GM19238 (cell line): ENCODE measurements at regions not wholly inside any gene's neighbourhood (a gene's known extent, or its start where the extent isn't known, plus 50 kb on each side); places are given as distances from the start of the nearest gene placed in this dataset.

ENCODE experiments used
- DNase-seq: peaks from one replicate; pipeline ENCODE4 v3.0.0; 2011; ENCODE audit warnings: low spot score; ENCODE audit not compliant: insufficient read length

GRCh38 chr15:85889956-85890619 is 95.4 kb upstream of the KLHL25 start:
- DNase-seq = no peak

GRCh38 chr15:85890620-85890980 is 95.9 kb upstream of the KLHL25 start:
- no peak for DNase-seq

GRCh38 chr15:85891470-85891869 is 96.7 kb upstream of the KLHL25 start:
- no peak for DNase-seq

DNA sequence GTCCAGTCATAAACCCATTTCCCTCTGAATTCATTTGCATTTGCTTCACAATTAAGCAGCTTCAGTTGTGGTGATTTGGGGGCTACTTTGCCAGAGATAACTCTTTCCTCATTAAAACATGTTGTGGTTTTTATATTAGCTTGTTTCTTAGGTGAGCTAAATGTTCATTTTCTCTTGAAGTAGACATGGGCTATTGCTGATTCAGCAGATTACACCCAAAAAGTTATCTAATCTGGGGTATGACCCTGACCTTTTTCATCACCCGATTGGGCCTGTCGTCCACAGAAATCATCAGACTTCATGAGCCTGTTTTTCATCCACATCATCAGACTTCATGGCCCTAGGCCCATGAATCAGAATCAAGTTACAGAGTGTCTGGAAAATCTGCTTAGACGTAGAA is 97.5 kb upstream of the KLHL25 start:
- no peak for DNase-seq

DNA sequence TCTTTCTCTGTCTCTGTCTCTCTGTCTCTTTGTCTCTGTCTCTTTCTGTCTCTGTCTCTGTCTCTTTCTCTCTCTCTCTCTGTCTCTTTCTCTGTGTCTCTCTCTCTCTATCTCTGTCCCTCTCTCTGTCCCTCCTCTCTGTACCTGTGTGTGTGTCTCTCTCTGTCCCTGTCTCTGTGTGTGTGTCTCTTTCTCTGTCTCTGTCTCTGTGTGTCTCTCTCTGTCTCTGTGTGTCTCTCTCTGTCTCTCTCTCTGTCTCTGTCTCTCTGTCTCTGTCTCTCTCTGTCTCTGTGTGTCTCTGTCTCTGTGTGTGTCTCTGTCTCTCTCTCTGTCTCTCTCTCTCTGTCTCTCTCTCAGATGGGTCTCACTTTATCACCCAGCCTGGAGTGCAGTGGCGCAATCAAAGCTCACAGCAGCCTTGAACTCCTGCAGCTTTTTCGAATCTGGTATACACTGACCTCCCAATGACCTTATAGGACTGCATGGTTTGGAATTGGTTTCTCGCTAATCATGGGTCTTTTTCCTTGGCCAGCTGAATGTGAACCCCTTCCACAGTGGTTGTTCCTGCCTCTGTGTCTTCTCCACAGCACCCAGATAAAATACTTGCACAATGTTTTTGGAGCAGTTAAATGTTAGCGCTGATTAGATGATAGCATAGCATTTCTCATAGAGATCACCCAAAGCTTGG is 102.6 kb upstream of the KLHL25 start:
- no peak for DNase-seq

DNA sequence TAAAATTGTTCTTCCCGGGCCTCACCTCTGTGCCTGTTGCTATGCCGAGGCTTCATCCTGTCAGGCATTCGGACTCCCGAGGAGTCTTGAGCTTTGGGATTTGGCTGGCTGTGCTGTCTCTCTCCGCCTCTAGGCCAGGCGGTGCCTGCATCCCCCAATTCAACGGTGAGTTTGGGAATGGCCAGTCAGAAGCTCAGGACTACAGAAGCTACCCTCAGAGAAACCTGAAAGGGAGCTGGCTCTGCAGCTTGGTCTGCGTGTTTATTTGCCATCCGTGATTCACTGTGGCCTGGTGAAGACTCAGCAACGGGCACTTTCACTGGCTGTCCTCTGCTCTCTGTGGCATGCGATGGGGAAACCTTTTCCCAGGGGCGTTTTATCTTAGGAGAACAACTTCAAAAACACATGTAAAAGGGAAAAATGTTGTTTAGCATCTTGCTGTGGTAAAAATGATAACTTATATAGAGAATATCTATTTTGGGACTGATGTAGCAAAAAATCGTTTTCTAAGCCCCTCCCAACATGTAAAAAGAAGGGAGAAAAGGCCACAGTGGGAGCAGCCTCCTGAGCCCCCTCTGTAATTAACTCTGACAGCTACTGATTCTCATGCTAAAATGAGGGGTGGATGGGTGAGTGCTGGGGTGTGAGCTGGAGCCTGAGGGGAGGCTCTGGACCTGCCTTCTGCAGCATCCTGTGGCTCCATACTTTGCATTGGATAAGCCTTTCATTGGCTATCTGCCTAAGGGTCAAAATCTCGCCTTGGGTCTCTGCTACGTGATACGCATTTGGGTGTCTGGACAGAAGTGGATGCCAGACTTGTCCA is 103.4 kb upstream of the KLHL25 start:
- DNase-seq = no peak

DNA sequence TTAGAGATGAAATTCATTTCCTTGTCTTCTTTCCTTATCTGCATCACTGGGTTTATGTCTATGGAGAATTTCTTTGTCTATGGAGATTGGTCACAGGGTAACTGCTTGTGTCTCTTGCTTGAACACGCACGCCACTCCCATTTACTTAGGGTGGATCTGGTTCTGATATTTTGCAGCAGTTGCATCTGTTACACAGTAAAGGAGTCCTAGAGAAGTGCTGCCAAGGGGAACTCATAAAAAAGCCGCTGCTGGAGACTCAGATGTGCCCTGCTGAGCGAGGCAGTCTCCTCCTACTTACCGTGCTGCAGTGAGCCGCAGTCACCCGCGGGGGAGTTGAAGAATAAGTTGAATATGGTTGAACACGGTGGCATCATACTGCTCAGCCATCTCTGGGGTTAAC is 105.2 kb upstream of the KLHL25 start:
- DNase-seq = no peak

GRCh38 chr15:85905751-85906450 is 111.2 kb upstream of the KLHL25 start:
- DNase-seq = no peak

- no peak for DNase-seq
Measured at GRCh38 chr15:85906640-85907039, 111.9 kb upstream of the KLHL25 start.

GRCh38 chr15:85910834-85911233 is 116.1 kb upstream of the KLHL25 start:
- DNase-seq = no peak

DNA sequence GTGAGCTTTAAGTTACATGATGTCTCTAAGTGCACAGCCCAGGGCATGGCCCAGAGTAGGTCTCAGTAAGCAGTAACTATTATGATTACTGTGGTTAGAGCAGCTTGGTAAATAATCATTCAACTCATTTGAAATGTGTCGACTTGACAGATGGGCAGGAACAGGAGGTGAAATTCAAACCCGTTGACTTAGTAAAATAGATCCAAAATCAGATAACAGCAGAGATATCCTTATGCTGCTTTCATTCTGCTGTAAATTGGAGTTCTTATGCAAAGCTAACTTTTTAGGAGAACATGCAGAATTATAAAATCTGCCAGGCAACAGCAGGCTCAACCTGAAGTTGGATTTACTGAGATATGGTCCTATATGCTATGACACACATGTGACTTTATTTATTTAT is 118.7 kb upstream of the KLHL25 start:
- DNase-seq = no peak

GRCh38 chr15:85920956-85921355 is 126.2 kb upstream of the KLHL25 start:
- no peak for DNase-seq

- no peak for DNase-seq
Measured at GRCh38 chr15:85924088-85924487, 129.4 kb upstream of the KLHL25 start.

GRCh38 chr15:85925649-85926237 is 131.0 kb upstream of the KLHL25 start:
- DNase-seq = no peak

DNA sequence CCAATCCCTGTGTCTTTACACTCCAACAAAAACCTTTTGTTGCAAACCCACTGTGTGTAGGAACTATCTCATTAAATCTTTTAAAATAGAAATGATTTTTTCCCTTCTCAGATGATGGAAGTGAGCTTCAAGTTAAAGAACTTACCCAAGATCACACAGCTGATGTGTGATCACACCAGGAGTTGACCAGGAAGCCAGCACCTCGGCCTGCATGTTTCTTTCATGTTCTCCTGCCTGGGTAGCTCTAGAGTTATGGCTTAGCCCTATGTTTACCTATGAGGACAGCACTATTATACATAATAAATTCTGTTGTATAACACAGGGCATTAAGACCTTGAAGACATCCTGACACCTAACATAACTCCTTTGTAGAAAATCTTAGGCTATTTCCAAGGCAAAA is 132.1 kb upstream of the KLHL25 start:
- DNase-seq = no peak

GRCh38 chr15:85927931-85928537 is 133.3 kb upstream of the KLHL25 start:
- DNase-seq = no peak

GRCh38 chr15:85929786-85930185 is 135.1 kb upstream of the KLHL25 start:
- DNase-seq = no peak

- DNase-seq = no peak
Measured at GRCh38 chr15:85932391-85932790, 137.7 kb upstream of the KLHL25 start.

DNA sequence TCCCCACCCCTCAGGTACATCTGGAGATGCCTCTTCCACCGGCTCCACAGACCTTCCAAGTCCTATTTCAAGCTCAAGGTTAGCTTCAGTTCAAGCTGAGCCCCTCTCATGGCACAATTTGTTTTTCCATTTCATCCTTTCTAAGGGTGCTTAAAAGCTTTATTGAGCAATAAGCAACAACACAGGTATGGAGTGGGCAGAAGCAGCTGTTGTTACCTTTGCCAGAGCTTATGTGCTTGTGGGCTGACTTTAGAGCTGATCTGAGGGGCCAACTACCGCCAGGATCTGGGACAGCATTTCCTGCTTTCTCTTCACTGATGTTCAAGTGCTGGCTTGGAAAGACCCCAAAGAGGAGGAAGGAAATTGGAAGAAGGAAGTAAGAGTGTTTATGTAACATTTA is 140.0 kb upstream of the KLHL25 start:
- DNase-seq = no peak

- no peak for DNase-seq
Measured at GRCh38 chr15:85935182-85935581, 140.5 kb upstream of the KLHL25 start.

- DNase-seq = no peak
Measured at GRCh38 chr15:85937661-85938060, 142.0 kb upstream of the AGBL1 start.
